Mucosa of descending colon (tissue), 3 donors: ENCODE measurements at regions not wholly inside any gene's neighbourhood (a gene's known extent, or its start where the extent isn't known, plus 50 kb on each side); places are given as distances from the start of the nearest gene placed in this dataset.

Experiments used
- ATAC-seq: fragments of 200-7000 bp; cut with Tn5 transposase; one replicate; pipeline ENCODE4 v1.9.1; 2020; ENCODE audit warnings: mild to moderate bottlenecking, moderate library complexity
- DNase-seq, 3 donors: peaks; one replicate each; pipeline ENCODE4 v3.0.0-alpha.2; 2020
- H3K36me3 ChIP-seq: fragments of 200-600 bp; one replicate; pipeline ENCODE4 v1.8.0; 2021; ENCODE audit warnings: low read depth, mild to moderate bottlenecking
- H3K4me1 ChIP-seq: fragments of 200-600 bp; one replicate; pipeline ENCODE4 v1.8.0; 2021; ENCODE audit warnings: low read depth, mild to moderate bottlenecking
- H3K4me3 ChIP-seq: fragments of 200-600 bp; one replicate; pipeline ENCODE4 v1.8.0; 2021; ENCODE audit warnings: mild to moderate bottlenecking
- H3K9me3 ChIP-seq: fragments of 200-600 bp; one replicate; pipeline ENCODE4 v1.8.0; 2021; ENCODE audit warnings: mild to moderate bottlenecking
- CTCF ChIP-seq: fragments of 200-600 bp; IDR thresholded peaks from one replicate; pipeline ENCODE4 v1.8.0; 2022; ENCODE audit warnings: antibody characterized with exemption, mild to moderate bottlenecking
- intact Hi-C, 2 donors: fragments of 100-400 bp; cut with DNase I in 1 of 2; cut with micrococcal nuclease in 1 of 2; formaldehyde crosslinking; loops; one replicate each; pipeline versions ENCODE4 v1.11.0 to v1.11.1; 2022; cut with DNase I, micrococcal nuclease
- donor health status: DM: no; HTN: no; CAD: no; lungs with moderate emphysema.
- donor health status: DM: no; HTN: no; CAD: no.
- donor health status: DM: no; HTN: yes; CAD: no.

- no peak overlapping the region for H3K4me3 ChIP-seq
- no peaks in the 10 kb centered on the region for H3K4me1 ChIP-seq
- DNase-seq (no peak), ATAC-seq (no peak)
- no peaks in the 10 kb centered on the region for H3K9me3 ChIP-seq
- intact Hi-C loops = no loop called here
- no peaks in the 10 kb centered on the region for H3K36me3 ChIP-seq
- TF ChIP-seq CTCF = no peak
Observed at GRCh38 chr3:76096036-76096435, 310.7 kb upstream of the ZNF717 start.

GRCh38 chr3:76096836-76097588 lies 311.7 kb upstream of the ZNF717 start:
- DNase-seq (no peak), ATAC-seq (no peak)
- H3K9me3 ChIP-seq = no peaks in the 10 kb centered on the region
- H3K4me1 ChIP-seq = no peaks in the 10 kb centered on the region
- H3K4me3 ChIP-seq = no peak overlapping the region
- no peaks in the 10 kb centered on the region for H3K36me3 ChIP-seq
- TF ChIP-seq CTCF = no peak
- intact Hi-C loops = no loop called here

- no peak for ATAC-seq
- TF ChIP-seq CTCF = no peak
Observed at GRCh38 chr3:76097589-76097969, 312.2 kb upstream of the ZNF717 start.

GRCh38 chr3:76099956-76100355 lies 314.6 kb upstream of the ZNF717 start:
- TF ChIP-seq CTCF = no peak
- Histone ChIP-seq H3K4me1 (no peaks in the 10 kb centered on the region), H3K36me3 (no peaks in the 10 kb centered on the region), H3K9me3 (no peaks in the 10 kb centered on the region), H3K4me3 (no peak overlapping the region)
- intact Hi-C loops = no loop called here
- DNase-seq = no peak
- ATAC-seq = no peak

More at GRCh38 chr3:76097589-76097969, 312.2 kb upstream of the ZNF717 start:
- intact Hi-C loops = no loop called here
- Histone ChIP-seq H3K4me1 (no peaks in the 10 kb centered on the region), H3K9me3 (no peaks in the 10 kb centered on the region), H3K36me3 (no peaks in the 10 kb centered on the region), H3K4me3 (no peak overlapping the region)
- DNase-seq = no peak

GRCh38 chr3:76107935-76108570 lies 322.7 kb upstream of the ZNF717 start:
- Histone ChIP-seq H3K4me1 (no peaks in the 10 kb centered on the region), H3K4me3 (no peak overlapping the region), H3K36me3 (no peaks in the 10 kb centered on the region), H3K9me3 (no peaks in the 10 kb centered on the region)
- ATAC-seq = no peak
- no peak for TF ChIP-seq CTCF
- DNase-seq = no peak
- intact Hi-C loops = no loop called here
